Neural cell (in vitro differentiated cells): ENCODE measurements at regions not wholly inside any gene's neighbourhood (a gene's known extent, or its start where the extent isn't known, plus 50 kb on each side); places are given as distances from the start of the nearest gene placed in this dataset.
A peak's percentile ranks its signal among the peaks of the same experiment; 100 is the strongest.

Source experiments
- CTCF ChIP-seq: fragments of 450-650 bp; IDR thresholded peaks from 2 replicates; pipeline ENCODE4 v1.5.1; 2014; ENCODE audit warnings: antibody characterized with exemption, mild to moderate bottlenecking, moderate library complexity; ENCODE audit not compliant: poor library complexity, severe bottlenecking
- EZH2 ChIP-seq: fragments of 200-600, 300-800 bp; shearing (Covaris generic), sonication (generic); IDR thresholded peaks from 2 replicates; pipeline ENCODE4 v1.6.1; 2014; ENCODE audit warnings: antibody characterized with exemption, low read length, borderline replicate concordance, mild to moderate bottlenecking; ENCODE audit not compliant: insufficient read depth, poor library complexity, severe bottlenecking
- MXI1 ChIP-seq: fragments of 450-650 bp; conservative IDR thresholded peaks from 2 replicates; pipeline ENCODE4 v1.6.1; 2014; ENCODE audit warnings: antibody characterized with exemption, mild to moderate bottlenecking; ENCODE audit not compliant: poor library complexity, severe bottlenecking
- POLR2AphosphoS5 ChIP-seq: IDR thresholded peaks from 2 replicates; pipeline ENCODE4 v1.6.1; 2012
- RAD21 ChIP-seq: fragments of 450-650 bp; conservative IDR thresholded peaks from 2 replicates; pipeline ENCODE4 v1.6.1; 2014; ENCODE audit warnings: antibody characterized with exemption, mild to moderate bottlenecking, moderate library complexity
- REST ChIP-seq: IDR thresholded peaks from 2 replicates; pipeline ENCODE4 v1.6.1; 2012; ENCODE audit warnings: borderline replicate concordance
- SMC3 ChIP-seq: fragments of 450-650 bp; conservative IDR thresholded peaks from 2 replicates; pipeline ENCODE4 v1.6.1; 2014; ENCODE audit warnings: antibody characterized with exemption, mild to moderate bottlenecking, moderate library complexity; ENCODE audit not compliant: poor library complexity
- TAF1 ChIP-seq: IDR thresholded peaks from 2 replicates; pipeline ENCODE4 v1.6.1; 2012; ENCODE audit warnings: low read depth

GRCh38 chr7:51647931-51648351, 331.3 kb upstream of the COBL start:
- TF ChIP-seq CTCF (no peak), MXI1 (no peak), REST (no peak), RAD21 (no peak), POLR2AphosphoS5 (peak; percentile 38), EZH2 (no peak), TAF1 (no peak), SMC3 (no peak)
